ENCODE measurements at regions not wholly inside any gene's neighbourhood (a gene's known extent, or its start where the extent isn't known, plus 50 kb on each side); places are given as distances from the start of the nearest gene placed in this dataset.
"Not testable (repeated sequence)": the region's sequence is repeated elsewhere in the genome, so short reads cannot be mapped to it uniquely, and the experiment has no call there.

GRCh38 chr7:52586704-52587103 is 448.7 kb upstream of the POM121L12 start:
- Histone ChIP-seq H3K9me2 (replicated peaks; ENCODE audit: insufficient read depth, low read length) (no peaks in the 10 kb centered on the region), H3K4me3 (ENCODE audit: low read length) (no peak overlapping the region), H2AFZ (ENCODE audit: low read length) (no peak overlapping the region), H3K36me3 (ENCODE audit: insufficient read depth, low read length) (no peaks in the 10 kb centered on the region), H3K27me3 (ENCODE audit: low read length) (no peaks in the 10 kb centered on the region), H3K4me1 (ENCODE audit: low read length) (no peaks in the 10 kb centered on the region), H4K20me1 (ENCODE audit: insufficient read depth, low read depth, low read length) (no peaks in the 10 kb centered on the region), H3K9me3 (ENCODE audit: low read length) (peaks cover 27% of the 10 kb centered on the region), H3K79me2 (ENCODE audit: low read length) (no peaks in the 10 kb centered on the region), H3K27ac (ENCODE audit: low read length) (no peak overlapping the region), H3K4me2 (ENCODE audit: low read depth, low read length, poor library complexity, severe bottlenecking) (no peak overlapping the region), H3K9ac (ENCODE audit: low read length) (no peak overlapping the region)
- no peak for DNase-seq

GRCh38 chr7:52584041-52584440 is 451.4 kb upstream of the POM121L12 start:
- no peak for DNase-seq

GRCh38 chr7:52573141-52573540 is 462.3 kb upstream of the POM121L12 start:
- H3K9me3 ChIP-seq (ENCODE audit: low read length); H3K36me3 ChIP-seq (ENCODE audit: insufficient read depth, low read length); H3K79me2 ChIP-seq (ENCODE audit: low read length); H3K27ac ChIP-seq (ENCODE audit: low read length); H4K20me1 ChIP-seq (ENCODE audit: insufficient read depth, low read depth, low read length); H3K9ac ChIP-seq (ENCODE audit: low read length); H2AFZ ChIP-seq (ENCODE audit: low read length); H3K27me3 ChIP-seq (ENCODE audit: low read length); DNase-seq; H3K4me3 ChIP-seq (ENCODE audit: low read length); H3K4me2 ChIP-seq (ENCODE audit: low read depth, low read length, poor library complexity, severe bottlenecking); H3K4me1 ChIP-seq (ENCODE audit: low read length); H3K9me2 ChIP-seq (replicated peaks; ENCODE audit: insufficient read depth, low read length): not testable (repeated sequence)

More at GRCh38 chr7:52584041-52584440, 451.4 kb upstream of the POM121L12 start:
- Histone ChIP-seq H3K9me2 (replicated peaks; ENCODE audit: insufficient read depth, low read length) (no peaks in the 10 kb centered on the region), H3K36me3 (ENCODE audit: insufficient read depth, low read length) (no peaks in the 10 kb centered on the region), H3K4me1 (ENCODE audit: low read length) (no peaks in the 10 kb centered on the region), H4K20me1 (ENCODE audit: insufficient read depth, low read depth, low read length) (no peaks in the 10 kb centered on the region), H3K4me3 (ENCODE audit: low read length) (no peak overlapping the region), H3K4me2 (ENCODE audit: low read depth, low read length, poor library complexity, severe bottlenecking) (no peak overlapping the region), H3K27me3 (ENCODE audit: low read length) (no peaks in the 10 kb centered on the region), H3K27ac (ENCODE audit: low read length) (no peak overlapping the region), H3K9ac (ENCODE audit: low read length) (no peak overlapping the region), H3K79me2 (ENCODE audit: low read length) (no peaks in the 10 kb centered on the region), H3K9me3 (ENCODE audit: low read length) (peaks cover 30% of the 10 kb centered on the region), H2AFZ (ENCODE audit: low read length) (no peak overlapping the region)

GRCh38 chr7:52571026-52571425 is 464.4 kb upstream of the POM121L12 start:
- no peak for DNase-seq
- H4K20me1 ChIP-seq (ENCODE audit: insufficient read depth, low read depth, low read length): no peaks in the 10 kb centered on the region
- no peak overlapping the region for H3K27ac ChIP-seq (ENCODE audit: low read length)
- no peaks in the 10 kb centered on the region for H3K27me3 ChIP-seq (ENCODE audit: low read length)
- no peaks in the 10 kb centered on the region; the same call in 1 of the 2 replicates for H3K9me3 ChIP-seq (ENCODE audit: low read length)
- no peak overlapping the region for H3K4me2 ChIP-seq (ENCODE audit: low read depth, low read length, poor library complexity, severe bottlenecking)
- no peaks in the 10 kb centered on the region for H3K79me2 ChIP-seq (ENCODE audit: low read length)
- H3K4me3 ChIP-seq (ENCODE audit: low read length): no peak overlapping the region
- no peaks in the 10 kb centered on the region for H3K4me1 ChIP-seq (ENCODE audit: low read length)
- H3K36me3 ChIP-seq (ENCODE audit: insufficient read depth, low read length): no peaks in the 10 kb centered on the region
- H3K9me2 ChIP-seq (replicated peaks; ENCODE audit: insufficient read depth, low read length): no peaks in the 10 kb centered on the region
- no peak overlapping the region for H3K9ac ChIP-seq (ENCODE audit: low read length)
- no peak overlapping the region for H2AFZ ChIP-seq (ENCODE audit: low read length)

GRCh38 chr7:52569151-52569550 is 466.3 kb upstream of the POM121L12 start:
- DNase-seq: no peak
- Histone ChIP-seq H2AFZ (ENCODE audit: low read length) (no peak overlapping the region), H3K9ac (ENCODE audit: low read length) (no peak overlapping the region), H3K36me3 (ENCODE audit: insufficient read depth, low read length) (no peaks in the 10 kb centered on the region), H3K4me2 (ENCODE audit: low read depth, low read length, poor library complexity, severe bottlenecking) (no peak overlapping the region), H4K20me1 (ENCODE audit: insufficient read depth, low read depth, low read length) (no peaks in the 10 kb centered on the region), H3K4me3 (ENCODE audit: low read length) (no peak overlapping the region), H3K27me3 (ENCODE audit: low read length) (no peaks in the 10 kb centered on the region), H3K27ac (ENCODE audit: low read length) (no peak overlapping the region), H3K4me1 (ENCODE audit: low read length) (no peaks in the 10 kb centered on the region), H3K9me2 (replicated peaks; ENCODE audit: insufficient read depth, low read length) (no peaks in the 10 kb centered on the region), H3K79me2 (ENCODE audit: low read length) (no peaks in the 10 kb centered on the region), H3K9me3 (ENCODE audit: low read length) (no peaks in the 10 kb centered on the region; the same call in 1 of the 2 replicates)

- H3K4me1 ChIP-seq (ENCODE audit: low read length): no peaks in the 10 kb centered on the region
- no peak overlapping the region for H3K9ac ChIP-seq (ENCODE audit: low read length)
- no peak for DNase-seq
- H3K36me3 ChIP-seq (ENCODE audit: insufficient read depth, low read length): no peaks in the 10 kb centered on the region
- H3K27ac ChIP-seq (ENCODE audit: low read length): no peak overlapping the region
- H3K27me3 ChIP-seq (ENCODE audit: low read length): no peaks in the 10 kb centered on the region
- no peaks in the 10 kb centered on the region for H4K20me1 ChIP-seq (ENCODE audit: insufficient read depth, low read depth, low read length)
- H3K4me3 ChIP-seq (ENCODE audit: low read length): no peak overlapping the region
- 0 out of 2 replicates have a peak, but pooled peaks cover 5% of the 10 kb centered on the region for H3K9me3 ChIP-seq (ENCODE audit: low read length)
- H3K4me2 ChIP-seq (ENCODE audit: low read depth, low read length, poor library complexity, severe bottlenecking): no peak overlapping the region
- H3K9me2 ChIP-seq (replicated peaks; ENCODE audit: insufficient read depth, low read length): no peaks in the 10 kb centered on the region
- no peaks in the 10 kb centered on the region for H3K79me2 ChIP-seq (ENCODE audit: low read length)
- no peak overlapping the region for H2AFZ ChIP-seq (ENCODE audit: low read length)
Observed at GRCh38 chr7:52565974-52566373, 469.5 kb upstream of the POM121L12 start.

GRCh38 chr7:52555805-52556204 is 479.6 kb upstream of the POM121L12 start:
- no peaks in the 10 kb centered on the region for H3K36me3 ChIP-seq (ENCODE audit: insufficient read depth, low read length)
- no peak for DNase-seq

GRCh38 chr7:52547308-52547910 is 488.0 kb upstream of the POM121L12 start:
- no peak for DNase-seq
- H3K4me2 ChIP-seq (ENCODE audit: low read depth, low read length, poor library complexity, severe bottlenecking): no peak overlapping the region
- H3K27me3 ChIP-seq (ENCODE audit: low read length): no peaks in the 10 kb centered on the region
- peaks cover 23% of the 10 kb centered on the region for H3K9me3 ChIP-seq (ENCODE audit: low read length)
- H3K4me3 ChIP-seq (ENCODE audit: low read length): no peak overlapping the region
- no peaks in the 10 kb centered on the region for H3K9me2 ChIP-seq (replicated peaks; ENCODE audit: insufficient read depth, low read length)
- no peak overlapping the region for H3K9ac ChIP-seq (ENCODE audit: low read length)
- no peak overlapping the region for H2AFZ ChIP-seq (ENCODE audit: low read length)
- H3K36me3 ChIP-seq (ENCODE audit: insufficient read depth, low read length): no peaks in the 10 kb centered on the region
- no peaks in the 10 kb centered on the region for H4K20me1 ChIP-seq (ENCODE audit: insufficient read depth, low read depth, low read length)
- no peaks in the 10 kb centered on the region for H3K79me2 ChIP-seq (ENCODE audit: low read length)
- no peak overlapping the region for H3K27ac ChIP-seq (ENCODE audit: low read length)
- no peaks in the 10 kb centered on the region for H3K4me1 ChIP-seq (ENCODE audit: low read length)

More at GRCh38 chr7:52555805-52556204, 479.6 kb upstream of the POM121L12 start:
- Histone ChIP-seq H3K9ac (ENCODE audit: low read length) (no peak overlapping the region), H3K79me2 (ENCODE audit: low read length) (no peaks in the 10 kb centered on the region), H2AFZ (ENCODE audit: low read length) (no peak overlapping the region), H3K27ac (ENCODE audit: low read length) (no peak overlapping the region), H3K4me1 (ENCODE audit: low read length) (no peaks in the 10 kb centered on the region), H3K4me2 (ENCODE audit: low read depth, low read length, poor library complexity, severe bottlenecking) (no peak overlapping the region), H3K9me3 (ENCODE audit: low read length) (peaks cover 29% of the 10 kb centered on the region), H3K27me3 (ENCODE audit: low read length) (no peaks in the 10 kb centered on the region), H3K9me2 (replicated peaks; ENCODE audit: insufficient read depth, low read length) (peaks cover 4% of the 10 kb centered on the region; the same call in 1 of the 2 replicates), H4K20me1 (ENCODE audit: insufficient read depth, low read depth, low read length) (no peaks in the 10 kb centered on the region), H3K4me3 (ENCODE audit: low read length) (no peak overlapping the region)

All from Karpas-422 (cell line).